ENCODE measurements at regions not wholly inside any gene's neighbourhood (a gene's known extent, or its start where the extent isn't known, plus 50 kb on each side); places are given as distances from the start of the nearest gene placed in this dataset.

GRCh38 chr2:120567128-120567527 lies 168.5 kb upstream of the GLI2 start:
- DNase-seq (ENCODE audit: low spot score) = no peak

GRCh38 chr2:120568089-120568974 lies 167.3 kb upstream of the GLI2 start:
- no peak for DNase-seq (ENCODE audit: low spot score)

GRCh38 chr2:120568975-120569268 lies 166.7 kb upstream of the GLI2 start:
- DNase-seq (ENCODE audit: low spot score) = no peak

DNA sequence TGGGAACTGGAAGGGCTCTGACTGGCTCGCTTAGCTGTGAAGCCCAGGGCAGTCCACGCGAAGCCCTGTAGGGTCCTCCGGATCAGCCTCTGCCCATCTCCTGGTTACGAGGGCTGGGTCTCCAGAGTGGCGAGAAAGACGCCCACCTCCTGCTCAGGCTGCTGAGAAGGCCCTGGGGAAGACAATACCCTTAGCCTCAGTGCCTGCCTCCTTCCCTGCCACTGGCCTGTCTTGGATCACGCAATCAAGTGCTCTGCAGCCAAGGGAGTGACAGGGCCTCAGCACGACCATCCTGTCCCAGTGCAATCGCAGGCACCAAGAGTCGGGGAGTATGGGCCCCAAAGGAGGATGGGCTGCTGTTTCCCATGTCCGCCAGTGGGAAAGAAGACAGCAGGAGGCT lies 165.7 kb upstream of the GLI2 start:
- no peak for DNase-seq (ENCODE audit: low spot score)

DNA sequence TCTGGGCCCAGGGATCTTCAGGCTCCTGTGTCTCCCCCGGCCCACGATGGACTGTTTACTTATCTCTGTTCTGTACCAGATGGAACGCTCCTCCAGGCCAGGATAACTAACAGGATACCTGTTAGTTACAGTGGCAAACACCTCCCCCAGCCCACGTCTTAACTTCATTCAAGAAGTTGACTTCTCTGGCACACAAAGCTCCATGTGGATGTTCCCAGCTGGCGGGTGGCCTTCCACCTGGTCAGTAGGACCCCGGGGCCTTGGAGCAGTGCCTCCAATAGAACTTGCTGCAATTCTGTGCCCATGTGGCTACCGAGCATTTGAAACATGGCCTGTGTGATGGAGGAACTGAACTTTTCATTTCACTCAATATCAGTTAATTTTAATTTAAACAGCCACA lies 165.1 kb upstream of the GLI2 start:
- no peak for DNase-seq (ENCODE audit: low spot score)

- DNase-seq (ENCODE audit: low spot score) = no peak
These were observed 164.5 kb upstream of the GLI2 start for GRCh38 chr2:120571015-120571728.

DNA sequence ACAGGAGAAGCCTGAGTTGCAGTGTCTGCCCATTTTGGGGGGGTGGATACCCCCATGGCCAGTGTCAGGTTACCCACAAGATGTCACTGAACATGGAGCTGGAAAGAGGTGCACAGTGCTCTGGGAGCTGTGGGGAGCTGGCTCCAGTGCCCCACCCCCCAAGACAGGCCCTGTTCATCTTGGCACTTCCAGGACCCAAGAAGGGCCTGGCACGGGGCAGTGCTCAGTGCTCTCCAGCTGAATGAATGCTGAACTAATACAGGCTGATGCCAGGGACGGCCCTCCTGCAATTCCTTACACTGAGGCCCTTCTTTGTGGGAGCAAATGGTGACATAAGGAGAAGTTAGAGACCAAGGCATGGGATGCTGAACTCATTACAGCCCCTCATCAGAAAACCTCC lies 163.4 kb upstream of the GLI2 start:
- DNase-seq (ENCODE audit: low spot score) = no peak

- DNase-seq (ENCODE audit: low spot score) = no peak
These were observed 161.0 kb upstream of the GLI2 start for GRCh38 chr2:120574620-120575019.

DNA sequence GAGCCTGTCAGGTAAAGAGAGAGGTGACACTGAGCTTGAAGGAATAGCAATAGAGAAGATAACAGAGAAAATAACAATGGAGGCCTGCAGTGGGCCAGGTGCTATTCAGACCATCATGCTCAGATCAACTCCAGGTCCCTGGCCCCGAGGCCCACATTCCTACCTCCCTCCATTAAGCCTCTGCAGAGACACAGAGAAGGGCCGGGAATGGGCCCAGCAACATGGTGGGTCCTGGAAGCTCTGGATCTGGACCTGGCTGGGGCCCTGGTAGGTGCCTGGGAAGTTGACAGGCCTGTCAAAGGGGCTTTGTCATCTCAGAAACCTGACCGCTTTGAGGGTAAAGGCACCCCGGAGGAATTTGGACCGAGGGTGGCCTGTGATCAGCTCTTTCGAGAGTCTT lies 159.7 kb upstream of the GLI2 start:
- DNase-seq (ENCODE audit: low spot score) = no peak

- no peak for DNase-seq (ENCODE audit: low spot score)
These were observed 158.9 kb upstream of the GLI2 start for GRCh38 chr2:120576509-120577474.

- DNase-seq (ENCODE audit: low spot score) = no peak
These were observed 157.9 kb upstream of the GLI2 start for GRCh38 chr2:120577721-120578295.

DNA sequence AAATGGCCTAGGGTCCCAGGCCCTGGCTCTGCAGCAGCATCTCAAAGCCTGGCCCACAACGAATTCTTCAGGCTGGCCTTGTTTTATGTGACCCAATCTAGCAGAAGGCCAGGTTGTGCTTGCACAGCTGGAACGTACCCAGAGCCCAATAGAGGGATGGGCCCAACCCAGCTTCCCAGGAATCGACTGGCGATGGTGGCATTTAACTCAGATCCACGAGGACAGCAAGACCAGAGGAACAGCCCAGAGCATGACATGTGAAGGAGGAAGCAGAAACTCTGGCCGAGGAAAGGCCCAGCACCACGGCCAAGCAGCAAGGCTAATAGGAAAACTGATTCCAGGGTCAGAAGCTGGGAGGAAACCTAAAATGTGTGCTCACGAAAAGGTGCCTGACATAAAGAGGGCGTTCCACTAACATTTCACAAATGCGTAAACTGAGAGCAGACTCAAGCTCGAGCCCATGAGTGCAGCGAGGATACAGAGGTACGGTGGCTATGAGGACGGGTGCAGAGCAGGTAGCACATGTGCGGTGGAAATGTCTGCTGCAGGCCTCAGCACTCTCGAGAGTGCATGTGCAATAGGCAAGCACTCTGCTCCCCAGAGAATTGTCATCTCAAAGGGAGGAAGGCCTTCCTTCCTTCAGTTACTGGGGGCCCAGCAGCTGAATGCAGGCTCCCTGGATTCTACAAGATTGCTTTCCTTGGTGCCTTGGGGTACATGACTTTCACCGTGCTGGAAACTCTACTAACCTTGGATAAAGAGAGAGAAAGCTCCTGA lies 156.9 kb upstream of the GLI2 start:
- no peak for DNase-seq (ENCODE audit: low spot score)

- DNase-seq (ENCODE audit: low spot score) = no peak
These were observed 155.6 kb upstream of the GLI2 start for GRCh38 chr2:120579916-120580685.

- DNase-seq (ENCODE audit: low spot score) = no peak
These were observed 155.0 kb upstream of the GLI2 start for GRCh38 chr2:120580709-120581108.

DNA sequence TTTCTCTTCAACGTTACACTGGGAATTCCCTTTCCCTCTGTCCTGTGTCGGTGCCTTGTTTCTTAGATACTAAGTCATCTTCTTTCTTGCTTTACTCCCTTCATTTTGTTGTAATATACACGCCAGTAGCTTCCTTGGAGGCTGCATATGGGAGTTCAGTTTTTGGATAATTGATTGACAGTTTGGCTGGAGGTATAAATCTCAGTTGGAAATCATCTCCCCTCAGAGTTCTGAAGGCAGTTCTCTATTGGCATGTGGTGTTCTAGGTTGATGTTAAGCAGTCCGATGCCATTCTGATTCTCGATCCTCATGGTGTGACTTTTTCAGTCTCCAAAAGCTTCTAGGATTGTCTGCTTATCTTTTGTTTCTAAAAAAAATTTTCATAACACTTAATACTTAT lies 152.5 kb upstream of the GLI2 start:
- DNase-seq (ENCODE audit: low spot score) = no peak

- no peak for DNase-seq (ENCODE audit: low spot score)
These were observed 151.7 kb upstream of the GLI2 start for GRCh38 chr2:120583851-120584570.

- no peak for DNase-seq (ENCODE audit: low spot score)
These were observed 149.0 kb upstream of the GLI2 start for GRCh38 chr2:120586507-120587278.

DNA sequence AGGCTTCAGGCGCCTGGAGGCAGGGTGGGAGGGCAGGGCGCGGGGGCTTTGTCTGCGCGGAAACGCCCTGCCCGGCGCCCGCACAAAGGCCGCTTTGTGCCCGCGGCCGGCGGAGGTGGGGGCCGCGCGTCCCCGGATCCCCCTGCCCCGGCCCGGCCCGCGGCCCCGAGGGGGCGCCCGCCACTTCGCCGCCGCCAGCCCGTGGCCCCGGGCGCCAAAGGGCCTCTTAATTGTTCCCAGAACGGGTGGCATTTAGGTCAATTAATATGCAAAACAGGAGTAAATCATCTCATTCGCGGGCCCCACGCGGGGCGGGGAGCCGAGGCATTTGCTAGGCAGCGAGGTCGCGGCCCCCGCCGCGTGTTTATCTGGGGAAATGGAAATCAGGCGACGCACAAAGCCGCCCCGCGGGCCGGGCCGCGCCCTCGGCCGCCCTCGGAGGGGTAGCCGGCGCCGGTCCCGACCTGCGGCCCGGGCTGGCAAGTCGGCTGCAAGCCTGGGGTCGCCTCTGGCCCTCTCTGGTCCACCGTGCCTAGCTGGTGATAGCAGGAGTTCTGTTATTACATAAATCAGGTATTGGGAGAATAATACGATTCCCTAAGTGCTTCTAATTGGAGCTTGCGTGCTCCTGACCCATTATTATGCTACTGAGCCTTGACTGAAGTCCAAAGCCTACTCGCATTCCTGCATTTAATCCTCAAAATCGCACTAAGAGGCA lies 148.2 kb upstream of the GLI2 start:
- no peak for DNase-seq (ENCODE audit: low spot score)

GRCh38 chr2:120587997-120588336 lies 147.7 kb upstream of the GLI2 start:
- no peak for DNase-seq (ENCODE audit: low spot score)

All from CD4-positive, alpha-beta T cell treated with Interleukin-6 at 100 ng/mL for 8 hours (primary cell).